DOHH2 (cell line): ENCODE measurements at regions not wholly inside any gene's neighbourhood (a gene's known extent, or its start where the extent isn't known, plus 50 kb on each side); places are given as distances from the start of the nearest gene placed in this dataset.

Source experiments
- EZH2phosphoT487 ChIP-seq: fragments of 200-600 bp; sonication (generic); IDR thresholded peaks from 2 replicates; pipeline ENCODE4 v1.6.1; 2017; ENCODE audit warnings: borderline replicate concordance, mild to moderate bottlenecking, antibody characterized with exemption, low read length, moderate library complexity, mixed read lengths
- TF ChIP-seq, protein P1 (sequence below): fragments of 200-600 bp; sonication (generic); IDR thresholded peaks from one replicate; pipeline ENCODE4 v1.5.1; 2014; ENCODE audit warnings: antibody characterized with exemption, mild to moderate bottlenecking, low read depth, low read length; ENCODE audit not compliant: poor library complexity, severe bottlenecking

DNA sequence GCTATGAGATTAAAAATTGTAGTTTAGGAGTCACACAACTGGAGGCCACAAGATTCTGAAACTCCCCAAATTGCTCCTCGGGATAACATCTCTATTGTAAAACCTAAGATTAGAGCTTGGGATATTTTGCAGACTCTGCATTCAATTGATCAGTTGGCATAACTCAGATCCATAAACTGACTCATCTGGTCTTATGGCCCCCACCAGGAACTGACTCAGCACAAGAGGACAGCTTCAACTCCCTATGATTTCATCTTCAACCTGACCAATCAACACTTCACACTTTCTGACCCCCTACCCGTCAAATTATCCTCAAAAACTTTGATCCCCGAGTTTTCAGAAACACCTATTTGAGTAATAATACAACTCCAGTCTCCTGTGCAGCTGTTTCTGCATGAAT is 257.3 kb downstream of the HAO1 start:
- TF ChIP-seq, protein P1, sequence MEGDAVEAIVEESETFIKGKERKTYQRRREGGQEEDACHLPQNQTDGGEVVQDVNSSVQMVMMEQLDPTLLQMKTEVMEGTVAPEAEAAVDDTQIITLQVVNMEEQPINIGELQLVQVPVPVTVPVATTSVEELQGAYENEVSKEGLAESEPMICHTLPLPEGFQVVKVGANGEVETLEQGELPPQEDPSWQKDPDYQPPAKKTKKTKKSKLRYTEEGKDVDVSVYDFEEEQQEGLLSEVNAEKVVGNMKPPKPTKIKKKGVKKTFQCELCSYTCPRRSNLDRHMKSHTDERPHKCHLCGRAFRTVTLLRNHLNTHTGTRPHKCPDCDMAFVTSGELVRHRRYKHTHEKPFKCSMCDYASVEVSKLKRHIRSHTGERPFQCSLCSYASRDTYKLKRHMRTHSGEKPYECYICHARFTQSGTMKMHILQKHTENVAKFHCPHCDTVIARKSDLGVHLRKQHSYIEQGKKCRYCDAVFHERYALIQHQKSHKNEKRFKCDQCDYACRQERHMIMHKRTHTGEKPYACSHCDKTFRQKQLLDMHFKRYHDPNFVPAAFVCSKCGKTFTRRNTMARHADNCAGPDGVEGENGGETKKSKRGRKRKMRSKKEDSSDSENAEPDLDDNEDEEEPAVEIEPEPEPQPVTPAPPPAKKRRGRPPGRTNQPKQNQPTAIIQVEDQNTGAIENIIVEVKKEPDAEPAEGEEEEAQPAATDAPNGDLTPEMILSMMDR = no peak
- no peak for TF ChIP-seq EZH2phosphoT487
